DND-41 (cell line): ENCODE measurements at regions not wholly inside any gene's neighbourhood (a gene's known extent, or its start where the extent isn't known, plus 50 kb on each side); places are given as distances from the start of the nearest gene placed in this dataset.
"Not testable (repeated sequence)": the region's sequence is repeated elsewhere in the genome, so short reads cannot be mapped to it uniquely, and the experiment has no call there.

Experiments
- ATAC-seq: fragments of 200-7000 bp; cut with Tn5 transposase; 3 replicates; pipeline ENCODE4 v1.9.1; 2021; ENCODE audit warnings: low read depth; ENCODE audit not compliant: insufficient read depth
- DNase-seq: peaks from one replicate; pipeline ENCODE4 v3.0.0-alpha.2; 2020
- H2AFZ ChIP-seq: 2 replicates; pipeline ENCODE4 v1.6.0; 2012; ENCODE audit warnings: low read depth, low read length
- H3K27ac ChIP-seq: 2 replicates; pipeline ENCODE4 v1.5.1; 2012; ENCODE audit warnings: low read length, inconsistent platforms
- H3K27me3 ChIP-seq: fragments of 200-600 bp; sonication (generic); 2 replicates; pipeline ENCODE4 v1.6.0; 2012; ENCODE audit warnings: low read length, mild to moderate bottlenecking, inconsistent platforms; ENCODE audit not compliant: insufficient read depth, poor library complexity
- H3K36me3 ChIP-seq: 2 replicates; pipeline ENCODE4 v1.5.1; 2012; ENCODE audit warnings: low read length, inconsistent platforms; ENCODE audit not compliant: insufficient read depth
- H3K4me1 ChIP-seq: 2 replicates; pipeline ENCODE4 v1.5.1; 2012; ENCODE audit warnings: mild to moderate bottlenecking, low read length; ENCODE audit not compliant: insufficient read depth
- H3K4me2 ChIP-seq: 2 replicates; pipeline ENCODE4 v1.6.0; 2012; ENCODE audit warnings: mild to moderate bottlenecking, moderate library complexity, low read length, inconsistent platforms; ENCODE audit not compliant: insufficient read depth
- H3K4me3 ChIP-seq, 2 experiments: fragments of 200-600 bp in 1 of 2; shearing (Covaris generic) in 1 of 2; 2 replicates each; pipeline ENCODE4 v1.5.1; 2012 to 2016; ENCODE audit warnings: inconsistent platforms in 2 of 2, low read length in 2 of 2, mild to moderate bottlenecking in 2 of 2, low read depth in 1 of 2, moderate library complexity in 1 of 2
- H3K79me2 ChIP-seq: 2 replicates; pipeline ENCODE4 v1.6.0; 2012; ENCODE audit warnings: low read length, inconsistent platforms; ENCODE audit not compliant: insufficient read depth
- H3K9ac ChIP-seq: 2 replicates; pipeline ENCODE4 v1.6.0; 2012; ENCODE audit warnings: low read depth, mild to moderate bottlenecking, inconsistent platforms, low read length, moderate library complexity
- H3K9me3 ChIP-seq: 2 replicates; pipeline ENCODE4 v1.5.1; 2012; ENCODE audit warnings: low read length, moderate library complexity, mild to moderate bottlenecking, inconsistent platforms; ENCODE audit not compliant: insufficient read depth, severe bottlenecking
- H4K20me1 ChIP-seq: 2 replicates; pipeline ENCODE4 v1.6.0; 2012; ENCODE audit warnings: low read length; ENCODE audit not compliant: insufficient read depth

- not testable (repeated sequence) for H3K27me3 ChIP-seq, H3K4me3 ChIP-seq, H3K9ac ChIP-seq, H3K79me2 ChIP-seq, H2AFZ ChIP-seq, ATAC-seq, H3K9me3 ChIP-seq, H4K20me1 ChIP-seq, H3K36me3 ChIP-seq, DNase-seq, H3K4me1 ChIP-seq, H3K4me2 ChIP-seq, H3K27ac ChIP-seq
Measured at GRCh38 chr1:121019715-121020349, 130.3 kb downstream of the PPIAL4A start.

- ATAC-seq: not testable (repeated sequence)
Measured at GRCh38 chr1:121020350-121021236, 131.0 kb downstream of the PPIAL4A start.

GRCh38 chr1:121021716-121022115 lies 132.1 kb downstream of the PPIAL4A start:
- not testable (repeated sequence) for H3K36me3 ChIP-seq, H3K4me3 ChIP-seq, H3K9ac ChIP-seq, H4K20me1 ChIP-seq, H3K4me2 ChIP-seq, H3K79me2 ChIP-seq, H2AFZ ChIP-seq, H3K27me3 ChIP-seq, ATAC-seq, H3K27ac ChIP-seq, H3K9me3 ChIP-seq, DNase-seq, H3K4me1 ChIP-seq

More at GRCh38 chr1:121020350-121021236, 131.0 kb downstream of the PPIAL4A start:
- H2AFZ ChIP-seq, H3K4me1 ChIP-seq, H3K4me2 ChIP-seq, DNase-seq, H3K4me3 ChIP-seq, H3K79me2 ChIP-seq, H3K9me3 ChIP-seq, H3K36me3 ChIP-seq, H3K9ac ChIP-seq, H3K27ac ChIP-seq, H4K20me1 ChIP-seq, H3K27me3 ChIP-seq: not testable (repeated sequence)

GRCh38 chr1:121032878-121033494 lies 143.4 kb downstream of the PPIAL4A start:
- not testable (repeated sequence) for H3K4me2 ChIP-seq, H3K27me3 ChIP-seq, H3K27ac ChIP-seq, H3K79me2 ChIP-seq, H2AFZ ChIP-seq, H3K9ac ChIP-seq, H3K36me3 ChIP-seq, H4K20me1 ChIP-seq, H3K4me1 ChIP-seq, H3K4me3 ChIP-seq, H3K9me3 ChIP-seq
- peak; percentile 30 for DNase-seq
- ATAC-seq: peak; percentile 85

GRCh38 chr1:121036792-121037191 lies 147.2 kb downstream of the PPIAL4A start:
- not testable (repeated sequence) for H2AFZ ChIP-seq, H3K4me3 ChIP-seq

GRCh38 chr1:121040974-121041373 lies 143.2 kb downstream of the FAM72B start:
- H3K36me3 ChIP-seq, H3K27ac ChIP-seq, DNase-seq, ATAC-seq, H3K79me2 ChIP-seq, H3K4me2 ChIP-seq, H3K9ac ChIP-seq, H3K9me3 ChIP-seq, H4K20me1 ChIP-seq, H3K4me1 ChIP-seq, H3K4me3 ChIP-seq, H2AFZ ChIP-seq, H3K27me3 ChIP-seq: not testable (repeated sequence)

More at GRCh38 chr1:121036792-121037191, 147.2 kb downstream of the PPIAL4A start:
- not testable (repeated sequence) for H3K4me2 ChIP-seq, DNase-seq, H3K27ac ChIP-seq, ATAC-seq, H3K36me3 ChIP-seq, H3K4me1 ChIP-seq, H3K9ac ChIP-seq, H3K79me2 ChIP-seq, H3K9me3 ChIP-seq, H4K20me1 ChIP-seq, H3K27me3 ChIP-seq

GRCh38 chr1:121041497-121041896 lies 142.6 kb downstream of the FAM72B start:
- H3K27ac ChIP-seq, H3K9me3 ChIP-seq, H3K4me2 ChIP-seq, H3K4me3 ChIP-seq, DNase-seq, H3K36me3 ChIP-seq, ATAC-seq, H4K20me1 ChIP-seq, H3K9ac ChIP-seq, H3K4me1 ChIP-seq, H2AFZ ChIP-seq, H3K27me3 ChIP-seq, H3K79me2 ChIP-seq: not testable (repeated sequence)

GRCh38 chr1:121042882-121043281 lies 141.3 kb downstream of the FAM72B start:
- H3K36me3 ChIP-seq, H3K79me2 ChIP-seq, H3K9me3 ChIP-seq, H3K9ac ChIP-seq, H3K27me3 ChIP-seq, H3K4me1 ChIP-seq, H4K20me1 ChIP-seq, DNase-seq, H2AFZ ChIP-seq, ATAC-seq, H3K4me2 ChIP-seq, H3K27ac ChIP-seq, H3K4me3 ChIP-seq: not testable (repeated sequence)
